ENCODE measurements at regions not wholly inside any gene's neighbourhood (a gene's known extent, or its start where the extent isn't known, plus 50 kb on each side); places are given as distances from the start of the nearest gene placed in this dataset.

DNA sequence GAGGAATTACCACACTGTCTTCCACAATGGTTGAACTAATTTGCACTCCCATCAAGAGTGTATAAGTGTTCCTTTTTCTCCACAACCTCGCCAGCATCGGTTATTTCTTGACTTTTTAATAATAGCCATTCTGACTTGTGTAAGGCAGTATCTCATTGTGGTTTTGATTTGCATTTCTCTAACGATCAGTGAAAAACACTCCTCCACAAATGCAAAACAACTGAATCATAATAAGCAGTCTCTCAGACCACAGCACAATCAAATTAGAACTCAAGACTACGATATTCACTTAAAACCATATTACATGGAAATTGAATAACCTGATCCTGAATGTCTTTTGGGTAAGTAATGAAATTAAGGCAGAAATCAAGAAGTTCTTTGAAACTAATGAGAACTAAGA is 371.7 kb downstream of the CXXC4 start:
- H3K9me3 Mint-ChIP-seq, result no peaks in the 10 kb centered on the region
- Histone ChIP-seq H3F3A (ENCODE audit: low read depth) (no peaks in the 10 kb centered on the region), H3K9ac (no peak overlapping the region), H3K79me2 (ENCODE audit: low read depth) (no peaks in the 10 kb centered on the region), H3K27ac (no peak overlapping the region), H3K4me1 (no peaks in the 10 kb centered on the region), H3K27me3 (no peaks in the 10 kb centered on the region), H4K20me1 (ENCODE audit: low read depth) (no peaks in the 10 kb centered on the region), H3K36me3 (no peaks in the 10 kb centered on the region), H3K4me3 (no peak overlapping the region), H2AFZ (replicated peaks) (no peak overlapping the region), H3K4me2 (no peak overlapping the region), H3K9me3 (ENCODE audit: low read depth) (no peaks in the 10 kb centered on the region)
- H3K27me3 Mint-ChIP-seq (ENCODE audit: insufficient read depth, low read depth), result no peaks in the 10 kb centered on the region
- H3K36me3 Mint-ChIP-seq, result no peaks in the 10 kb centered on the region
- H3K4me1 Mint-ChIP-seq, result no peaks in the 10 kb centered on the region
- DNase-seq (ENCODE audit: low spot score), result no peak
- no peak overlapping the region for H3K4me3 Mint-ChIP-seq
- H3K27ac Mint-ChIP-seq, result no peak overlapping the region
- TF ChIP-seq, protein P1, sequence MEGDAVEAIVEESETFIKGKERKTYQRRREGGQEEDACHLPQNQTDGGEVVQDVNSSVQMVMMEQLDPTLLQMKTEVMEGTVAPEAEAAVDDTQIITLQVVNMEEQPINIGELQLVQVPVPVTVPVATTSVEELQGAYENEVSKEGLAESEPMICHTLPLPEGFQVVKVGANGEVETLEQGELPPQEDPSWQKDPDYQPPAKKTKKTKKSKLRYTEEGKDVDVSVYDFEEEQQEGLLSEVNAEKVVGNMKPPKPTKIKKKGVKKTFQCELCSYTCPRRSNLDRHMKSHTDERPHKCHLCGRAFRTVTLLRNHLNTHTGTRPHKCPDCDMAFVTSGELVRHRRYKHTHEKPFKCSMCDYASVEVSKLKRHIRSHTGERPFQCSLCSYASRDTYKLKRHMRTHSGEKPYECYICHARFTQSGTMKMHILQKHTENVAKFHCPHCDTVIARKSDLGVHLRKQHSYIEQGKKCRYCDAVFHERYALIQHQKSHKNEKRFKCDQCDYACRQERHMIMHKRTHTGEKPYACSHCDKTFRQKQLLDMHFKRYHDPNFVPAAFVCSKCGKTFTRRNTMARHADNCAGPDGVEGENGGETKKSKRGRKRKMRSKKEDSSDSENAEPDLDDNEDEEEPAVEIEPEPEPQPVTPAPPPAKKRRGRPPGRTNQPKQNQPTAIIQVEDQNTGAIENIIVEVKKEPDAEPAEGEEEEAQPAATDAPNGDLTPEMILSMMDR (IDR thresholded peaks at IDR 0.05), result no peak
- TF ChIP-seq EZH2 (IDR thresholded peaks at IDR 0.05) (no peak), EZH2phosphoT487 (IDR thresholded peaks at IDR 0.05) (no peak)

- H3K27ac Mint-ChIP-seq, result no peak overlapping the region
Observed at GRCh38 chr4:104117776-104118175, 376.9 kb downstream of the CXXC4 start.

DNA sequence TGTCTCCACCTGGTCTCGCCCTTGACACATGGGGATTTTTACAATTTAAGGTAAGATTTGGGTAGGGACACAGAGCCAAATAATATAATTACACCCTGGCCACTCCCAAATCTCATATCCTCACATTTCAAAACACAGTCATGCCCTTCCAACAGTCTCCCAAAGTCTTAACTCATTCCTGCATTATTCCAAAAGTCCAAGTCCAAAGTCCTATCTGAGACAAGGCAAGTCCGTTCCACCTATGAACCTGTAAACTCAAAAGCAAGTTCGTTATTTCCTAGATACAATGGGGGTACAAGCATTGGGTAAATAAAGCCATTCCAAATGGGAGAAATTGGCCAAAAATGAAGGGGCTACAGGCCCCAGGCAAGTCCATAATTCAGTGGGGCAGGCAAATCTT is 380.8 kb downstream of the CXXC4 start:
- no peak overlapping the region for H3K27ac ChIP-seq
- H3K4me3 ChIP-seq, result no peak overlapping the region
- H3K27me3 ChIP-seq, result no peaks in the 10 kb centered on the region
- H3K9ac ChIP-seq, result no peak overlapping the region
- no peaks in the 10 kb centered on the region for H3K36me3 ChIP-seq
- TF ChIP-seq, protein P1 (IDR thresholded peaks at IDR 0.05), result no peak
- TF ChIP-seq EZH2 (IDR thresholded peaks at IDR 0.05) (no peak), EZH2phosphoT487 (IDR thresholded peaks at IDR 0.05) (no peak)
- no peak for DNase-seq (ENCODE audit: low spot score)
- no peak overlapping the region for H3K4me3 Mint-ChIP-seq
- no peaks in the 10 kb centered on the region for H3K9me3 ChIP-seq (ENCODE audit: low read depth)
- H3K27me3 Mint-ChIP-seq (ENCODE audit: insufficient read depth, low read depth), result no peaks in the 10 kb centered on the region
- no peak overlapping the region for H2AFZ ChIP-seq (replicated peaks)
- H3K79me2 ChIP-seq (ENCODE audit: low read depth), result no peaks in the 10 kb centered on the region
- no peaks in the 10 kb centered on the region for H3K4me1 ChIP-seq
- H3K36me3 Mint-ChIP-seq, result no peaks in the 10 kb centered on the region
- peaks cover 11% of the 10 kb centered on the region for H3K9me3 Mint-ChIP-seq
- no peaks in the 10 kb centered on the region for H3K4me1 Mint-ChIP-seq
- H3F3A ChIP-seq (ENCODE audit: low read depth), result no peaks in the 10 kb centered on the region
- no peak overlapping the region for H3K27ac Mint-ChIP-seq
- H4K20me1 ChIP-seq (ENCODE audit: low read depth), result no peaks in the 10 kb centered on the region
- no peak overlapping the region for H3K4me2 ChIP-seq

More at GRCh38 chr4:104117776-104118175, 376.9 kb downstream of the CXXC4 start:
- Histone ChIP-seq H2AFZ (replicated peaks) (no peak overlapping the region), H3K9ac (no peak overlapping the region), H3F3A (ENCODE audit: low read depth) (no peaks in the 10 kb centered on the region), H3K79me2 (ENCODE audit: low read depth) (no peaks in the 10 kb centered on the region), H4K20me1 (ENCODE audit: low read depth) (no peaks in the 10 kb centered on the region), H3K4me2 (no peak overlapping the region), H3K4me1 (no peaks in the 10 kb centered on the region), H3K27ac (no peak overlapping the region), H3K36me3 (no peaks in the 10 kb centered on the region), H3K27me3 (no peaks in the 10 kb centered on the region), H3K4me3 (no peak overlapping the region), H3K9me3 (ENCODE audit: low read depth) (no peaks in the 10 kb centered on the region)
- H3K36me3 Mint-ChIP-seq, result no peaks in the 10 kb centered on the region
- no peak for DNase-seq (ENCODE audit: low spot score)
- TF ChIP-seq EZH2phosphoT487 (IDR thresholded peaks at IDR 0.05) (no peak), EZH2 (IDR thresholded peaks at IDR 0.05) (no peak)
- TF ChIP-seq, protein P1 (IDR thresholded peaks at IDR 0.05), result no peak
- no peaks in the 10 kb centered on the region for H3K27me3 Mint-ChIP-seq (ENCODE audit: insufficient read depth, low read depth)
- H3K4me3 Mint-ChIP-seq, result no peak overlapping the region
- H3K4me1 Mint-ChIP-seq, result no peaks in the 10 kb centered on the region
- H3K9me3 Mint-ChIP-seq, result peaks cover 11% of the 10 kb centered on the region

Measured in neural progenitor cell (in vitro differentiated cells).